Activated naive CD8-positive, alpha-beta T cell treated with anti-CD3 and anti-CD28 coated beads, Interleukin-2, amount 10 ng/mL, durations not matched to agents 7 days and 5 days (primary cell): ENCODE measurements at regions not wholly inside any gene's neighbourhood (a gene's known extent, or its start where the extent isn't known, plus 50 kb on each side); places are given as distances from the start of the nearest gene placed in this dataset.
"Not testable (repeated sequence)": the region's sequence is repeated elsewhere in the genome, so short reads cannot be mapped to it uniquely, and the experiment has no call there.

Experiments used
- ATAC-seq: fragments of 150-1000 bp; cut with Tn5 transposase; one replicate; pipeline ENCODE4 v1.10.0; 2021; ENCODE audit warnings: low read depth, moderate library complexity
- POLR2A ChIA-PET: fragments of 350-600 bp; sonication (Branson Sonifier 250); formaldehyde crosslinking; loops from one replicate; lab custom pipeline; 2021; ENCODE audit warnings: antibody characterized with exemption; lab: Charles Lee
- DNase-seq: peaks from one replicate; pipeline ENCODE4 v3.0.0; 2021
- H3K27ac Mint-ChIP-seq: one replicate; pipeline ENCODE4 v1.8.0; 2022; ENCODE audit warnings: mild to moderate bottlenecking, mixed read lengths
- H3K27me3 Mint-ChIP-seq: one replicate; pipeline ENCODE4 v1.8.0; 2022; ENCODE audit warnings: mild to moderate bottlenecking, moderate library complexity, mixed read lengths
- H3K36me3 Mint-ChIP-seq: one replicate; pipeline ENCODE4 v1.8.0; 2021; ENCODE audit warnings: mild to moderate bottlenecking, mixed read lengths
- H3K4me1 Mint-ChIP-seq: one replicate; pipeline ENCODE4 v1.8.0; 2021; ENCODE audit warnings: mixed read lengths
- H3K4me3 Mint-ChIP-seq: one replicate; pipeline ENCODE4 v1.8.0; 2022; ENCODE audit warnings: mild to moderate bottlenecking, moderate library complexity, mixed read lengths
- H3K9me3 Mint-ChIP-seq: one replicate; pipeline ENCODE4 v1.8.0; 2021; ENCODE audit warnings: mixed read lengths

- ATAC-seq, H3K4me1 Mint-ChIP-seq, H3K36me3 Mint-ChIP-seq, H3K27ac Mint-ChIP-seq, POLR2A ChIA-PET, H3K4me3 Mint-ChIP-seq, DNase-seq, H3K9me3 Mint-ChIP-seq, H3K27me3 Mint-ChIP-seq: not testable (repeated sequence)
Observed at GRCh38 chr22:48716154-48716553, 1111.5 kb downstream of the BRD1 start.

- H3K9me3 Mint-ChIP-seq, result no peaks in the 10 kb centered on the region
- H3K36me3 Mint-ChIP-seq, result no peaks in the 10 kb centered on the region
- POLR2A ChIA-PET, result no interaction called here
- peaks cover 5% of the 10 kb centered on the region for H3K27me3 Mint-ChIP-seq
- no peak for ATAC-seq
- H3K27ac Mint-ChIP-seq, result no peak overlapping the region
- DNase-seq, result no peak
- H3K4me1 Mint-ChIP-seq, result peaks cover 2% of the 10 kb centered on the region
- no peak overlapping the region for H3K4me3 Mint-ChIP-seq
Observed at GRCh38 chr22:48715511-48715910, 1112.2 kb downstream of the BRD1 start.

- no peaks in the 10 kb centered on the region for H3K36me3 Mint-ChIP-seq
- POLR2A ChIA-PET, result no interaction called here
- no peaks in the 10 kb centered on the region for H3K9me3 Mint-ChIP-seq
- H3K27ac Mint-ChIP-seq, result no peak overlapping the region
- peaks cover 2% of the 10 kb centered on the region for H3K4me1 Mint-ChIP-seq
- H3K27me3 Mint-ChIP-seq, result peaks cover 5% of the 10 kb centered on the region
- ATAC-seq (no peak), DNase-seq (no peak)
- no peak overlapping the region for H3K4me3 Mint-ChIP-seq
Observed at GRCh38 chr22:48714231-48714630, 1113.4 kb downstream of the BRD1 start.

GRCh38 chr22:48713272-48714205 lies 1114.1 kb downstream of the BRD1 start:
- Mint-ChIP-seq H3K36me3 (no peaks in the 10 kb centered on the region), H3K27ac (no peak overlapping the region)
- no peak for DNase-seq

GRCh38 chr22:48712558-48713271 lies 1115.0 kb downstream of the BRD1 start:
- Mint-ChIP-seq H3K9me3 (no peaks in the 10 kb centered on the region), H3K27ac (no peak overlapping the region), H3K4me1 (peaks cover 2% of the 10 kb centered on the region), H3K4me3 (no peak overlapping the region), H3K36me3 (no peaks in the 10 kb centered on the region), H3K27me3 (peaks cover 5% of the 10 kb centered on the region)
- ATAC-seq, result no peak
- DNase-seq, result no peak
- POLR2A ChIA-PET, result no interaction called here

More at GRCh38 chr22:48713272-48714205, 1114.1 kb downstream of the BRD1 start:
- Mint-ChIP-seq H3K4me1 (peaks cover 2% of the 10 kb centered on the region), H3K27me3 (peaks cover 5% of the 10 kb centered on the region), H3K4me3 (no peak overlapping the region), H3K9me3 (no peaks in the 10 kb centered on the region)
- ATAC-seq, result no peak
- POLR2A ChIA-PET, result no interaction called here

- Mint-ChIP-seq H3K27ac (no peak overlapping the region), H3K27me3 (no peaks in the 10 kb centered on the region), H3K36me3 (no peaks in the 10 kb centered on the region), H3K9me3 (no peaks in the 10 kb centered on the region), H3K4me1 (no peaks in the 10 kb centered on the region), H3K4me3 (no peak overlapping the region)
- POLR2A ChIA-PET, result no interaction called here
- ATAC-seq (no peak), DNase-seq (peak; percentile 7)
Observed at GRCh38 chr22:48711669-48712068, 1116.0 kb downstream of the BRD1 start.

GRCh38 chr22:48711031-48711431 lies 1116.6 kb downstream of the BRD1 start:
- no peak for DNase-seq
- POLR2A ChIA-PET, result no interaction called here
- no peak for ATAC-seq
- no peaks in the 10 kb centered on the region for H3K4me1 Mint-ChIP-seq
- no peaks in the 10 kb centered on the region for H3K9me3 Mint-ChIP-seq
- H3K27me3 Mint-ChIP-seq, result no peaks in the 10 kb centered on the region
- no peak overlapping the region for H3K4me3 Mint-ChIP-seq
- no peak overlapping the region for H3K27ac Mint-ChIP-seq
- no peaks in the 10 kb centered on the region for H3K36me3 Mint-ChIP-seq

GRCh38 chr22:48710410-48710809 lies 1117.3 kb downstream of the BRD1 start:
- ATAC-seq (no peak), DNase-seq (peak; percentile 11)
- Mint-ChIP-seq H3K4me3 (no peak overlapping the region), H3K9me3 (no peaks in the 10 kb centered on the region), H3K4me1 (no peaks in the 10 kb centered on the region), H3K36me3 (no peaks in the 10 kb centered on the region), H3K27me3 (no peaks in the 10 kb centered on the region), H3K27ac (no peak overlapping the region)
- POLR2A ChIA-PET, result no interaction called here

GRCh38 chr22:48709976-48710375 lies 1117.7 kb downstream of the BRD1 start:
- H3K27me3 Mint-ChIP-seq, result no peaks in the 10 kb centered on the region

GRCh38 chr22:48709453-48709852 lies 1118.2 kb downstream of the BRD1 start:
- no peaks in the 10 kb centered on the region for H3K9me3 Mint-ChIP-seq
- H3K4me1 Mint-ChIP-seq, result no peaks in the 10 kb centered on the region
- H3K36me3 Mint-ChIP-seq, result no peaks in the 10 kb centered on the region
- DNase-seq, result peak; percentile 21
- no peak overlapping the region for H3K4me3 Mint-ChIP-seq
- H3K27me3 Mint-ChIP-seq, result no peaks in the 10 kb centered on the region
- no peak for ATAC-seq
- H3K27ac Mint-ChIP-seq, result no peak overlapping the region
- POLR2A ChIA-PET, result no interaction called here

More at GRCh38 chr22:48709976-48710375, 1117.7 kb downstream of the BRD1 start:
- Mint-ChIP-seq H3K4me1 (no peaks in the 10 kb centered on the region), H3K4me3 (no peak overlapping the region), H3K36me3 (no peaks in the 10 kb centered on the region), H3K27ac (no peak overlapping the region), H3K9me3 (no peaks in the 10 kb centered on the region)
- POLR2A ChIA-PET, result no interaction called here
- peak; percentile 4 for DNase-seq
- ATAC-seq, result no peak

- Mint-ChIP-seq H3K9me3 (no peaks in the 10 kb centered on the region), H3K4me1 (no peaks in the 10 kb centered on the region), H3K27me3 (no peaks in the 10 kb centered on the region), H3K4me3 (no peak overlapping the region), H3K27ac (no peak overlapping the region), H3K36me3 (no peaks in the 10 kb centered on the region)
- POLR2A ChIA-PET, result no interaction called here
- DNase-seq (peak; percentile 10), ATAC-seq (no peak)
Observed at GRCh38 chr22:48708558-48709245, 1119.0 kb downstream of the BRD1 start.

GRCh38 chr22:48707763-48708557 lies 1119.7 kb downstream of the BRD1 start:
- POLR2A ChIA-PET, result no interaction called here
- Mint-ChIP-seq H3K9me3 (no peaks in the 10 kb centered on the region), H3K4me1 (no peaks in the 10 kb centered on the region), H3K4me3 (no peak overlapping the region), H3K27me3 (no peaks in the 10 kb centered on the region), H3K27ac (no peak overlapping the region), H3K36me3 (no peaks in the 10 kb centered on the region)
- no peak for ATAC-seq
- DNase-seq, result peak; percentile 12
